Neuronal stem cell (in vitro differentiated cells): ENCODE measurements at regions not wholly inside any gene's neighbourhood (a gene's known extent, or its start where the extent isn't known, plus 50 kb on each side); places are given as distances from the start of the nearest gene placed in this dataset.

Source experiments
- DNase-seq: peaks from one replicate; pipeline ENCODE4 v3.0.0-alpha.2; 2013; ENCODE audit warnings: low spot score
- H2AFZ ChIP-seq: one replicate; pipeline ENCODE4 v1.6.1; 2013; ENCODE audit warnings: mild to moderate bottlenecking, low read length, inconsistent platforms
- H2AK5ac ChIP-seq: 2 replicates; pipeline ENCODE4 v1.6.1; 2013; ENCODE audit warnings: low read depth, mild to moderate bottlenecking, inconsistent platforms, low read length, moderate library complexity, mixed read lengths
- H2BK120ac ChIP-seq: 2 replicates; pipeline ENCODE4 v1.6.1; 2013; ENCODE audit warnings: low read depth, mild to moderate bottlenecking, inconsistent platforms, low read length, moderate library complexity, mixed read lengths
- H2BK12ac ChIP-seq: one replicate; pipeline ENCODE4 v1.6.1; 2013; ENCODE audit warnings: low read length, inconsistent platforms
- H2BK15ac ChIP-seq: 2 replicates; pipeline ENCODE4 v1.6.1; 2013; ENCODE audit warnings: mild to moderate bottlenecking, low read length, inconsistent platforms, mixed read lengths
- H2BK5ac ChIP-seq: one replicate; pipeline ENCODE4 v1.6.1; 2013; ENCODE audit warnings: inconsistent platforms, mild to moderate bottlenecking, low read length, moderate library complexity
- H3K14ac ChIP-seq: one replicate; pipeline ENCODE4 v1.6.1; 2013; ENCODE audit warnings: low read length, inconsistent platforms
- H3K18ac ChIP-seq: 2 replicates; pipeline ENCODE4 v1.6.1; 2013; ENCODE audit warnings: low read length, inconsistent platforms
- H3K23ac ChIP-seq: 2 replicates; pipeline ENCODE4 v1.6.1; 2013; ENCODE audit warnings: low read depth, mild to moderate bottlenecking, mixed read lengths, low read length, inconsistent platforms; ENCODE audit not compliant: poor library complexity
- H3K27ac ChIP-seq: replicated peaks from 3 replicates; pipeline ENCODE4 v1.5.1; 2013; ENCODE audit warnings: low read length, inconsistent platforms
- H3K27me3 ChIP-seq, 3 experiments: 2 replicates each; pipeline ENCODE4 v1.6.1; 2013; ENCODE audit warnings: low read length in 3 of 3, mild to moderate bottlenecking in 2 of 3, inconsistent platforms in 1 of 3, low read depth in 1 of 3, mixed read lengths in 1 of 3, moderate library complexity in 1 of 3; ENCODE audit not compliant: control insufficient read depth in 3 of 3, insufficient read depth in 3 of 3
- H3K36me3 ChIP-seq, 2 donors: replicated peaks in 1 of 2; 2 replicates each; pipeline ENCODE4 v1.6.1; 2013; ENCODE audit warnings: low read length in 2 of 2; ENCODE audit not compliant: control insufficient read depth in 2 of 2, insufficient read depth in 2 of 2
- H3K4ac ChIP-seq: 2 replicates; pipeline ENCODE4 v1.6.1; 2013; ENCODE audit warnings: inconsistent platforms, mild to moderate bottlenecking, low read length, moderate library complexity
- H3K4me1 ChIP-seq, 2 donors: 1 replicate in 1 of 2; 2 replicates in 1 of 2; pipeline ENCODE4 v1.6.1; 2013; ENCODE audit warnings: low read length in 2 of 2, low read depth in 1 of 2; ENCODE audit not compliant: control insufficient read depth in 2 of 2, insufficient read depth in 1 of 2
- H3K4me2 ChIP-seq: one replicate; pipeline ENCODE4 v1.6.1; 2013; ENCODE audit warnings: mild to moderate bottlenecking, low read length, inconsistent platforms; ENCODE audit not compliant: insufficient read depth, poor library complexity, severe bottlenecking
- H3K4me3 ChIP-seq, 2 donors: 2 replicates each; pipeline ENCODE4 v1.5.1; 2013; ENCODE audit warnings: low read length in 2 of 2, mild to moderate bottlenecking in 2 of 2, inconsistent platforms in 1 of 2, moderate library complexity in 1 of 2
- H3K79me1 ChIP-seq: one replicate; pipeline ENCODE4 v1.6.1; 2013; ENCODE audit warnings: low read depth, mild to moderate bottlenecking, inconsistent platforms, low read length, moderate library complexity
- H3K9ac ChIP-seq: one replicate; pipeline ENCODE4 v1.6.1; 2013; ENCODE audit warnings: mild to moderate bottlenecking, low read depth, low read length, inconsistent platforms; ENCODE audit not compliant: poor library complexity
- H3K9me3 ChIP-seq, 2 donors: replicated peaks in 1 of 2; 2 replicates each; pipeline versions ENCODE3 to v1.6.1; 2013; ENCODE audit warnings: low read length in 2 of 2, mild to moderate bottlenecking in 2 of 2, inconsistent platforms in 1 of 2, low read depth in 1 of 2, mixed read lengths in 1 of 2, moderate library complexity in 1 of 2; ENCODE audit not compliant: control insufficient read depth in 2 of 2, insufficient read depth in 1 of 2
- H4K8ac ChIP-seq: one replicate; pipeline ENCODE4 v1.6.1; 2013; ENCODE audit warnings: low read depth, mild to moderate bottlenecking, inconsistent platforms, low read length, moderate library complexity
- H4K91ac ChIP-seq: one replicate; pipeline ENCODE4 v1.6.1; 2013; ENCODE audit warnings: low read length, low read depth, mild to moderate bottlenecking, inconsistent platforms; ENCODE audit not compliant: poor library complexity
- WGBS, 2 donors: extraction: QIAGEN DNeasy Blood & Tissue Kit; methylation state at CpG; one replicate each; pipeline ENCODE4 v1.1.7; 2013; ENCODE audit warnings: missing lambda C conversion rate in 2 of 2, mixed read lengths in 1 of 2; ENCODE audit not compliant: insufficient read length in 2 of 2, insufficient replicate concordance in 1 of 2; ENCODE audit errors: extremely low coverage in 2 of 2; 5-methylcytosine and 5-hydroxymethylcytosine counted together

- no peak overlapping the region for H3K4me3 ChIP-seq
- no peaks in the 10 kb centered on the region for H3K36me3 ChIP-seq
- no peak overlapping the region for H2BK12ac ChIP-seq
- no peak overlapping the region for H3K14ac ChIP-seq
- no peak overlapping the region for H4K8ac ChIP-seq
- no peak overlapping the region for H3K4ac ChIP-seq
- no peaks in the 10 kb centered on the region for H3K27me3 ChIP-seq
- no peak overlapping the region for H2AFZ ChIP-seq
- H2BK5ac ChIP-seq = no peak overlapping the region
- no peak overlapping the region for H3K27ac ChIP-seq
- H3K79me1 ChIP-seq = no peaks in the 10 kb centered on the region
- no peak overlapping the region for H3K4me2 ChIP-seq
- H3K9me3 ChIP-seq = peaks cover 0 to 2% of the 10 kb centered on the region in 2 donors
- no peak for DNase-seq
- H3K4me1 ChIP-seq = no peaks in the 10 kb centered on the region
- H3K23ac ChIP-seq = no peak overlapping the region
- no peak overlapping the region for H4K91ac ChIP-seq
- WGBS, 2 donors = no CpG with 5 or more reads among the region's 6 CpGs
- no peak overlapping the region for H2BK120ac ChIP-seq
- no peak overlapping the region for H2BK15ac ChIP-seq
- no peak overlapping the region for H3K9ac ChIP-seq
- no peak overlapping the region for H2AK5ac ChIP-seq
- no peak overlapping the region for H3K18ac ChIP-seq
Observed at GRCh38 chr17:13727441-13728171, 125.9 kb upstream of the HS3ST3A1 start.

GRCh38 chr17:13728781-13729180, 127.1 kb upstream of the HS3ST3A1 start:
- Histone ChIP-seq H3K14ac (no peak overlapping the region), H3K36me3 (no peaks in the 10 kb centered on the region), H3K4ac (no peak overlapping the region), H3K79me1 (no peaks in the 10 kb centered on the region), H3K9me3 (peaks cover 0 to 2% of the 10 kb centered on the region in 2 donors), H4K91ac (no peak overlapping the region), H3K9ac (no peak overlapping the region), H3K4me3 (no peak overlapping the region), H3K4me2 (no peak overlapping the region), H3K27ac (no peak overlapping the region), H2AFZ (no peak overlapping the region), H3K27me3 (no peaks in the 10 kb centered on the region), H2AK5ac (no peak overlapping the region), H3K23ac (no peak overlapping the region), H2BK15ac (no peak overlapping the region), H3K18ac (no peak overlapping the region), H2BK12ac (no peak overlapping the region), H3K4me1 (no peaks in the 10 kb centered on the region), H2BK120ac (no peak overlapping the region), H2BK5ac (no peak overlapping the region), H4K8ac (no peak overlapping the region)
- DNase-seq = no peak
- WGBS, 2 donors = no CpG with 5 or more reads among the region's 4 CpGs

GRCh38 chr17:13729466-13730134, 127.9 kb upstream of the HS3ST3A1 start:
- Histone ChIP-seq H3K4ac (no peak overlapping the region), H4K91ac (no peak overlapping the region), H2BK120ac (no peak overlapping the region), H2AK5ac (no peak overlapping the region), H3K4me1 (no peaks in the 10 kb centered on the region), H3K23ac (no peak overlapping the region), H3K14ac (no peak overlapping the region), H2BK15ac (no peak overlapping the region), H3K36me3 (no peaks in the 10 kb centered on the region), H4K8ac (no peak overlapping the region), H2BK5ac (no peak overlapping the region), H3K79me1 (no peaks in the 10 kb centered on the region), H3K27ac (no peak overlapping the region), H3K4me3 (no peak overlapping the region), H3K9me3 (peaks cover 0 to 2% of the 10 kb centered on the region in 2 donors), H3K4me2 (no peak overlapping the region), H3K18ac (no peak overlapping the region), H2AFZ (no peak overlapping the region), H2BK12ac (no peak overlapping the region), H3K9ac (no peak overlapping the region), H3K27me3 (no peaks in the 10 kb centered on the region)
- WGBS, 2 donors = no CpG with 5 or more reads among the region's 10 CpGs
- DNase-seq = no peak

- no peak for DNase-seq
- Histone ChIP-seq H2BK120ac (no peak overlapping the region), H3K4me2 (no peak overlapping the region), H2AK5ac (no peak overlapping the region), H3K4me3 (no peak overlapping the region), H3K36me3 (no peaks in the 10 kb centered on the region), H3K27ac (no peak overlapping the region), H3K23ac (no peak overlapping the region), H2BK15ac (no peak overlapping the region), H3K9ac (no peak overlapping the region), H3K4me1 (no peaks in the 10 kb centered on the region), H3K79me1 (no peaks in the 10 kb centered on the region), H4K91ac (no peak overlapping the region), H3K18ac (no peak overlapping the region), H3K9me3 (peaks cover 0 to 2% of the 10 kb centered on the region in 2 donors), H2BK5ac (no peak overlapping the region), H4K8ac (no peak overlapping the region), H3K4ac (no peak overlapping the region), H2BK12ac (no peak overlapping the region), H2AFZ (no peak overlapping the region), H3K27me3 (no peaks in the 10 kb centered on the region), H3K14ac (no peak overlapping the region)
- WGBS, 2 donors = no CpG with 5 or more reads among the region's 1 CpG
Observed at GRCh38 chr17:13734880-13735279, 133.2 kb upstream of the HS3ST3A1 start.
